ENCODE measurements at regions not wholly inside any gene's neighbourhood (a gene's known extent, or its start where the extent isn't known, plus 50 kb on each side); places are given as distances from the start of the nearest gene placed in this dataset.
"Not testable (repeated sequence)": the region's sequence is repeated elsewhere in the genome, so short reads cannot be mapped to it uniquely, and the experiment has no call there.

DNA sequence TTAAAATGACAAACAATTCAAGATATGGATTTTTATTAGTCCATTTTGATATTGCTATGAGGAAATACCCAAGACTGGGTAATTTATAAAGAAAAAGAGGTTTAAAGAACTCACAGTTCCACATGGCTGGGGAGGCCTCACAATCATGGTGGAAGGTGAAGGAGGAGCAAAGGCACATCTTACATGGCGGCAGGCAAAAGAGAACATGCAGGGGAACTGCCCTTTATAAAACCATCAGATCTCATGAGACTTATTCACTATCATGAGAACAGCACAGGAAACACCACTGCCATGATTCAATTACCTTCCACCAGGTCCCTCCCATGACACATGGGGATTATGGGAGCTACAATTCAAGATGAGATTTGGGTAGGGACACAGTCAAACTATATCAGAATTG is 69.8 kb downstream of the FASLG start:
- TF ChIP-seq, protein P1, sequence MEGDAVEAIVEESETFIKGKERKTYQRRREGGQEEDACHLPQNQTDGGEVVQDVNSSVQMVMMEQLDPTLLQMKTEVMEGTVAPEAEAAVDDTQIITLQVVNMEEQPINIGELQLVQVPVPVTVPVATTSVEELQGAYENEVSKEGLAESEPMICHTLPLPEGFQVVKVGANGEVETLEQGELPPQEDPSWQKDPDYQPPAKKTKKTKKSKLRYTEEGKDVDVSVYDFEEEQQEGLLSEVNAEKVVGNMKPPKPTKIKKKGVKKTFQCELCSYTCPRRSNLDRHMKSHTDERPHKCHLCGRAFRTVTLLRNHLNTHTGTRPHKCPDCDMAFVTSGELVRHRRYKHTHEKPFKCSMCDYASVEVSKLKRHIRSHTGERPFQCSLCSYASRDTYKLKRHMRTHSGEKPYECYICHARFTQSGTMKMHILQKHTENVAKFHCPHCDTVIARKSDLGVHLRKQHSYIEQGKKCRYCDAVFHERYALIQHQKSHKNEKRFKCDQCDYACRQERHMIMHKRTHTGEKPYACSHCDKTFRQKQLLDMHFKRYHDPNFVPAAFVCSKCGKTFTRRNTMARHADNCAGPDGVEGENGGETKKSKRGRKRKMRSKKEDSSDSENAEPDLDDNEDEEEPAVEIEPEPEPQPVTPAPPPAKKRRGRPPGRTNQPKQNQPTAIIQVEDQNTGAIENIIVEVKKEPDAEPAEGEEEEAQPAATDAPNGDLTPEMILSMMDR (IDR thresholded peaks at IDR 0.05; ENCODE audit: control extremely low read depth in 1 of 3, insufficient read depth in 1 of 3, low read depth in 1 of 3, low read length in 3 of 3), result not testable (repeated sequence)
- not testable (repeated sequence) for TF ChIP-seq EP300 (IDR thresholded peaks at IDR 0.05; ENCODE audit: borderline replicate concordance in 1 of 2, low read depth in 2 of 2, low read length in 2 of 2); EZH2 (IDR thresholded peaks at IDR 0.05; ENCODE audit: low read depth, low read length, severe bottlenecking); POLR2A (IDR thresholded peaks at IDR 0.05; ENCODE audit: control extremely low read depth in 1 of 2, low read depth in 2 of 2, low read length in 2 of 2); SIN3A (conservative IDR thresholded peaks at IDR 0.05 in 1 of 2, IDR thresholded peaks at IDR 0.05 in 1 of 2; ENCODE audit: low read depth in 1 of 2, low read length in 2 of 2)
- TF ChIP-seq, protein P2, sequence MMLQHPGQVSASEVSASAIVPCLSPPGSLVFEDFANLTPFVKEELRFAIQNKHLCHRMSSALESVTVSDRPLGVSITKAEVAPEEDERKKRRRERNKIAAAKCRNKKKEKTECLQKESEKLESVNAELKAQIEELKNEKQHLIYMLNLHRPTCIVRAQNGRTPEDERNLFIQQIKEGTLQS (IDR thresholded peaks at IDR 0.05; ENCODE audit: insufficient read depth, low read depth, low read length), result not testable (repeated sequence)

All from H1 (cell line).